GM12864 (cell line): ENCODE measurements at regions not wholly inside any gene's neighbourhood (a gene's known extent, or its start where the extent isn't known, plus 50 kb on each side); places are given as distances from the start of the nearest gene placed in this dataset.

ENCODE experiments used
- DNase-seq: peaks from one replicate; pipeline ENCODE4 v3.0.0-alpha.2; 2011; ENCODE audit warnings: low read depth
- H3K4me3 ChIP-seq: 2 replicates; pipeline ENCODE4 v1.5.1; 2011; ENCODE audit warnings: mild to moderate bottlenecking, low read depth, low read length, control low read depth
- TF ChIP-seq, protein P1 (sequence below): IDR thresholded peaks from 2 replicates; pipeline ENCODE4 v1.5.1; 2011; ENCODE audit warnings: low read depth, mild to moderate bottlenecking, moderate library complexity, low read length, control low read depth, inconsistent platforms; ENCODE audit errors: missing control alignments

DNA sequence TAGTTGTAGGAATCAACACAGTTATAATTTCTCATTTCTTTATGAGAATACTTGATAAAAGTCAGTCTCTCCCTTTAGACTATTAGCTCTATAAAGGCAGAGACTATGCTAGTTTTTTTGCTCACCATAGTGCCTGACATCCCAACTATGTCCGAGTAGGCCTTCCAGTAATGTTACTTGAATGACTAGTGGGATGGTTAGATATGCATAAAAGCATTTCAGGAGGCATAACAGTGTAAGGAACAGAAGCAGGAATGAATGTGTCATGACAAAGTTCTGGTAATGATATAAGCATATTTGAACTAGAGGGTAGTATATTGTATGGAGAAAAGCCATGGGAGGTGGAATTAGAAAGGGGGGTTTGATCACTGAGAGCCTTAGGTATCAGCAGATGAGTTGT lies 77.4 kb upstream of the C5orf46 start:
- DNase-seq: no peak
- TF ChIP-seq, protein P1, sequence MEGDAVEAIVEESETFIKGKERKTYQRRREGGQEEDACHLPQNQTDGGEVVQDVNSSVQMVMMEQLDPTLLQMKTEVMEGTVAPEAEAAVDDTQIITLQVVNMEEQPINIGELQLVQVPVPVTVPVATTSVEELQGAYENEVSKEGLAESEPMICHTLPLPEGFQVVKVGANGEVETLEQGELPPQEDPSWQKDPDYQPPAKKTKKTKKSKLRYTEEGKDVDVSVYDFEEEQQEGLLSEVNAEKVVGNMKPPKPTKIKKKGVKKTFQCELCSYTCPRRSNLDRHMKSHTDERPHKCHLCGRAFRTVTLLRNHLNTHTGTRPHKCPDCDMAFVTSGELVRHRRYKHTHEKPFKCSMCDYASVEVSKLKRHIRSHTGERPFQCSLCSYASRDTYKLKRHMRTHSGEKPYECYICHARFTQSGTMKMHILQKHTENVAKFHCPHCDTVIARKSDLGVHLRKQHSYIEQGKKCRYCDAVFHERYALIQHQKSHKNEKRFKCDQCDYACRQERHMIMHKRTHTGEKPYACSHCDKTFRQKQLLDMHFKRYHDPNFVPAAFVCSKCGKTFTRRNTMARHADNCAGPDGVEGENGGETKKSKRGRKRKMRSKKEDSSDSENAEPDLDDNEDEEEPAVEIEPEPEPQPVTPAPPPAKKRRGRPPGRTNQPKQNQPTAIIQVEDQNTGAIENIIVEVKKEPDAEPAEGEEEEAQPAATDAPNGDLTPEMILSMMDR: no peak
- no peak overlapping the region for H3K4me3 ChIP-seq

DNA sequence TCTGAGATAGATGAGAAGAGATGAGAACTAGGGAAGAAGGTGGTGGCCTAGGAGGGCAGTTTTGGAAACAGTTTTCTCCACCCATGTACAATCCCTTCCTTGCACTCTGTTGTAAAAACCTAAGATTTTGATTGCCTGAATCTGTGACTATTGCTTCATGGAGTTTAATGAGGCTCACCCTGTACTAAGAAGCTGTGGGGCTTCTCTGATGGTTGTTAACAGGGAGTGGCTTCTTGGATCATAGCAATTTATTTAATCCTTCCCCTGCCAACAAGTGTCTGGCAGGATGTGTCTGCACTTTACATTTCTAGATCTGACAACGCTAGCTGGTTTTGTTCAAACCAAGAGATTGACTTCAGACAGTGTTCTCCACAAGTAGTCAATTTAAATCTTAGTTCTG lies 74.7 kb upstream of the C5orf46 start:
- no peak for DNase-seq
- TF ChIP-seq, protein P1: no peak
- H3K4me3 ChIP-seq: no peak overlapping the region

DNA sequence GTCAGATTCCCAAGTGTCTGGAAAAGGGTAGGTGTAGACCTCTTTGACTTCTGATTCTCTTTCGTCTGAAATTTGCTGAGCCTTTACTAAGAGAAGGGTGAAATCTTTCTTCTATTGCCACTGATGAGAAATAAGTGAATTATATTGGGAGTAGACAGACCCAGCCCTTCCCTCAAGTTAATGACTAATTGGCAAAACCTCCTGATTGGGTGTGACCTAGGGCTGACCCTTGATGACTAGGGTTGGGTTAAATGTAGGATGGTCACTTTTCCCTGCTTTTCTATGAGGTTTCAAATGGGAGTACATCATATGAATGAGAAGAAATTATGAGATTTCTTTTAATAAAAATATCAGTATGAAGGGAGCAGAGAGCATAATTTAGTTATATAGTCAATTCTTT lies 73.4 kb upstream of the C5orf46 start:
- no peak for DNase-seq
- H3K4me3 ChIP-seq: no peak overlapping the region
- TF ChIP-seq, protein P1: no peak

DNA sequence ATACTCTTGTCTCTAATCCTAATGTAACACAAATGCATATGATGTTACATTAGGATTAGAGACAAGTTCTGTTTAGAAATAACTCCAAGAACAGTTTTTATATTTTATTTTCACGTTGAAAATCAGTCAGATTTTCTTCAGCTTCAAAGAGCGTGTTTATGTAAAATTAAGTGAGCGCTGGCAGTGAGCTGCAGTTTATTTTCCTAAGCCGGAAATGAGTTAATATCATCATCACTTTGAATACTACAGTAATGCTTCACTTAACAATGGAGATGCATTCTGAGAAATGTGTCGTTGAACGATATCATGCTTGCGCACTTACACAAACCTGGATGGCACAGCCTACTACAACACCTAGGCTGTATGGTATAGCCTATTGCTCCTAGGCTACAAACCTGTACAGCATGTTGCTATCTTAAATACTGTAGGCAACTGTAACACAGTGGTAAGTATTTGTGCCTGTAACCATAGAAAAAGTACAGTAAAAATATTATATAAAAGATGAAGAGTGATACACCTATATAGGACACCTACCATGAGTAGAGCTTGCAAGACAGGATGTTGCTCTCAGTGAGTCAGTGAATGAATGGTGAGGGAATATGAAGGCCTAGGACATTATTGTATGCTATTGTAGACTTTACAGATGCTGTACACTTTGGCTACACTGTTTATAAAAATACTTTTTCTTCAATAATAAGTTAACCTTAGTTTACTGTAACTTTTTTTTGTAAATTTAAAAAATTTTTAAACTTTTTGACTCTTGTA lies 65.9 kb upstream of the C5orf46 start:
- TF ChIP-seq, protein P1: no peak
- no peak for DNase-seq

DNA sequence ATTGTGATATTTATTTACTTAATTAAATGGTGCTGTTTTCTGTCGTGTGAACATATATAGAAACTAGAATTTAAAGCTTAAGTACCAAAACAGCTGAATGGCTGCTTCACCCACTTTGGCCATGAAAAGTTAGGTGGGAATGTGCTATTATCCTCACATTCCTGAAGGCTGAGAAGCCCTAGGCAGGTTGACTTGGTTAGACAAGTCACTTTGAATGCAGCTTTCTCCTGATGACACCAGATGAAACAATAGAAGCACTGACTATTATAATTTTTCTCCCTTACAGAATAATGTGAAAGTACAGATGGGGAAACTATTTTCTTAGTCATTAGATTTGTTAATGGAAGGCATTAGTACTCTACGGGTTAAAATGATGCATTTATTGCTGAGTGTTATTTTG lies 65.1 kb upstream of the C5orf46 start:
- DNase-seq: no peak
- H3K4me3 ChIP-seq: no peak overlapping the region
- TF ChIP-seq, protein P1: no peak

More for the DNA sequence above, 65.9 kb upstream of the C5orf46 start:
- no peak overlapping the region for H3K4me3 ChIP-seq

DNA sequence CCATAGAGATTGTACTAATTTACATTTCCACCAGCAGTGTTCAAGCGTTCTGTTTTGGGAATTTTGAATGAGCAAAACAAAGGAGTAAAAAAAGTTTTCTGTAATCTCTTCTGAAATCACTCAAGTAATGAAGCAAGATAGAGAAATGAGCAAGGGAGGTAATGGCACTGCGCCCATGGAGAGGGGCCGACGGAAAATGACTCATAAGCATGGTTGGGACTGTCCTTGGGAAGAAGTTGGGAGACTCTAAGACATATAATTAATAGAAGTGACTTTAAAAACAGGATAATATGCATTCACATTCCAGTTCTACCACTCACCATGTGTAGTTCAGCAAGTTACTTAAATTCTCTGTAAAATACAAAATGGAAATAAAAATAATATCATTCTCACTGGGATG lies 62.5 kb upstream of the C5orf46 start:
- TF ChIP-seq, protein P1: no peak
- H3K4me3 ChIP-seq: no peak overlapping the region
- DNase-seq: no peak

DNA sequence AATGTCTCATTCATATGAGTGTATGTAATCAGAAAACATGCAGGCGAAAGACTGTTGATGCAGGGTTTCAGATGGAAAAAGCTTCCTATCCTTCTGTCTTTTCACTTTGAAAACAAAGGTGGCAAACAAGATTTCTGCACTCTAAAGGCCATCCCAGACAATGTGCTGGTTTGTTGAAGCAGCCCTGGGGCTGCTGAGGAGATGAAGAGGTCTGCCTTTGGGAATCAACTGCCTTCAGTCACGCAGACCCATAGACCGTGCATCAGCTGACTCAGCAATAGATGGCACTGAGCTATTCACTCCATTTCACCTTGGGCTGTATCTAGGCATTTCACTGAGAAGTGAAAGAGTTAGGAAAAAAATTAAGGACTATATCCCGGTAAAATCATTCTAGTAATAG lies 60.5 kb upstream of the C5orf46 start:
- no peak for DNase-seq
- TF ChIP-seq, protein P1: no peak
- H3K4me3 ChIP-seq: no peak overlapping the region
